ENCODE measurements at regions not wholly inside any gene's neighbourhood (a gene's known extent, or its start where the extent isn't known, plus 50 kb on each side); places are given as distances from the start of the nearest gene placed in this dataset.

- Histone ChIP-seq H4K20me1 (ENCODE audit: insufficient read depth, low read length) (no peaks in the 10 kb centered on the region), H3K9me3 (ENCODE audit: low read length) (no peaks in the 10 kb centered on the region), H3K36me3 (ENCODE audit: insufficient read depth, low read length) (no peaks in the 10 kb centered on the region), H3K9me2 (ENCODE audit: insufficient read depth, low read length) (no peaks in the 10 kb centered on the region), H3K4me2 (ENCODE audit: low read length) (no peak overlapping the region), H3K27ac (ENCODE audit: low read depth, low read length, poor library complexity, severe bottlenecking) (no peak overlapping the region), H3K4me3 (ENCODE audit: low read depth, low read length, poor library complexity, severe bottlenecking) (no peak overlapping the region), H2AFZ (ENCODE audit: low read length) (no peak overlapping the region), H3K79me2 (ENCODE audit: insufficient read depth, low read depth, low read length) (no peaks in the 10 kb centered on the region), H3K4me1 (ENCODE audit: insufficient read depth, low read length, poor library complexity, severe bottlenecking) (no peaks in the 10 kb centered on the region)
- ChIA-PET POLR2A (interaction anchor here (1.4 to 1.5 kb wide), 2 partner anchors 19 to 57 kb away, joined by 3 read pairs; no protein-coding TSS in a partner anchor), CTCF (ENCODE audit: unreplicated experiment) (no interaction called here)
- BruUV-seq (replicated peaks): no TSS peak
- DNase-seq (ENCODE audit: low spot score): no peak
- TF ChIP-seq EZH2phosphoT487 (IDR thresholded peaks at IDR 0.05; ENCODE audit: borderline replicate concordance, low read depth, low read length) (no peak), CTCF (conservative IDR thresholded peaks at IDR 0.05; ENCODE audit: low read length) (no peak)
- intact Hi-C loops (cut with micrococcal nuclease; ENCODE audit: unreplicated experiment): no loop called here
Measured at GRCh38 chr2:37586663-37587317, 84.7 kb downstream of the CDC42EP3 start.

- H3K4me2 ChIP-seq (ENCODE audit: low read length): no peak overlapping the region
- H3K9me3 ChIP-seq (ENCODE audit: low read length): no peaks in the 10 kb centered on the region
- H3K36me3 ChIP-seq (ENCODE audit: insufficient read depth, low read length): no peaks in the 10 kb centered on the region
- no TSS peak for BruUV-seq (replicated peaks)
- H2AFZ ChIP-seq (ENCODE audit: low read length): no peak overlapping the region
- TF ChIP-seq CTCF (conservative IDR thresholded peaks at IDR 0.05; ENCODE audit: low read length) (no peak), EZH2phosphoT487 (IDR thresholded peaks at IDR 0.05; ENCODE audit: borderline replicate concordance, low read depth, low read length) (no peak)
- no peak overlapping the region for H3K27ac ChIP-seq (ENCODE audit: low read depth, low read length, poor library complexity, severe bottlenecking)
- no peaks in the 10 kb centered on the region for H3K4me1 ChIP-seq (ENCODE audit: insufficient read depth, low read length, poor library complexity, severe bottlenecking)
- POLR2A ChIA-PET: interaction anchor here (0.5 to 1.5 kb wide), 8 partner anchors 9 to 1686 kb away, joined by 3 to 5 read pairs (median 3); no protein-coding TSS in a partner anchor
- no peaks in the 10 kb centered on the region for H4K20me1 ChIP-seq (ENCODE audit: insufficient read depth, low read length)
- no peak for DNase-seq (ENCODE audit: low spot score)
- CTCF ChIA-PET (ENCODE audit: unreplicated experiment): interaction anchor here (0.6 to 0.7 kb wide), 2 partner anchors 27 to 38 kb away, joined by 3 to 4 read pairs; no protein-coding TSS in a partner anchor
- intact Hi-C loops (cut with micrococcal nuclease; ENCODE audit: unreplicated experiment): no loop called here
- H3K9me2 ChIP-seq (ENCODE audit: insufficient read depth, low read length): no peaks in the 10 kb centered on the region
- H3K4me3 ChIP-seq (ENCODE audit: low read depth, low read length, poor library complexity, severe bottlenecking): no peak overlapping the region
- no peaks in the 10 kb centered on the region for H3K79me2 ChIP-seq (ENCODE audit: insufficient read depth, low read depth, low read length)
Measured at GRCh38 chr2:37587817-37588216, 83.6 kb downstream of the CDC42EP3 start.

GRCh38 chr2:37588316-37588777 is 83.1 kb downstream of the CDC42EP3 start:
- Histone ChIP-seq H2AFZ (ENCODE audit: low read length) (no peak overlapping the region), H3K4me1 (ENCODE audit: insufficient read depth, low read length, poor library complexity, severe bottlenecking) (no peaks in the 10 kb centered on the region), H3K79me2 (ENCODE audit: insufficient read depth, low read depth, low read length) (no peaks in the 10 kb centered on the region)

More at GRCh38 chr2:37588316-37588777, 83.1 kb downstream of the CDC42EP3 start:
- H3K4me2 ChIP-seq (ENCODE audit: low read length): no peak overlapping the region
- no peak overlapping the region for H3K4me3 ChIP-seq (ENCODE audit: low read depth, low read length, poor library complexity, severe bottlenecking)
- no peak for DNase-seq (ENCODE audit: low spot score)
- no TSS peak for BruUV-seq (replicated peaks)
- H3K9me2 ChIP-seq (ENCODE audit: insufficient read depth, low read length): no peaks in the 10 kb centered on the region
- H3K27ac ChIP-seq (ENCODE audit: low read depth, low read length, poor library complexity, severe bottlenecking): no peak overlapping the region
- intact Hi-C loops (cut with micrococcal nuclease; ENCODE audit: unreplicated experiment): no loop called here
- POLR2A ChIA-PET: interaction anchor here (0.5 to 1.5 kb wide), 8 partner anchors 9 to 1686 kb away, joined by 3 to 5 read pairs (median 3); no protein-coding TSS in a partner anchor
- no peaks in the 10 kb centered on the region for H4K20me1 ChIP-seq (ENCODE audit: insufficient read depth, low read length)
- H3K36me3 ChIP-seq (ENCODE audit: insufficient read depth, low read length): no peaks in the 10 kb centered on the region
- CTCF ChIA-PET (ENCODE audit: unreplicated experiment): interaction anchor here (0.5 to 0.7 kb wide), 3 partner anchors 10 to 38 kb away, joined by 3 to 4 read pairs (median 3); no protein-coding TSS in a partner anchor
- no peak for TF ChIP-seq CTCF (conservative IDR thresholded peaks at IDR 0.05; ENCODE audit: low read length)
- no peak for TF ChIP-seq EZH2phosphoT487 (IDR thresholded peaks at IDR 0.05; ENCODE audit: borderline replicate concordance, low read depth, low read length)
- H3K9me3 ChIP-seq (ENCODE audit: low read length): no peaks in the 10 kb centered on the region
